HEK293T (cell line): ENCODE measurements at regions not wholly inside any gene's neighbourhood (a gene's known extent, or its start where the extent isn't known, plus 50 kb on each side); places are given as distances from the start of the nearest gene placed in this dataset.

Experiments
- CTCF ChIA-PET: fragments of 350-600 bp; formaldehyde crosslinking; extraction: SDS; loops from one replicate; lab custom pipeline; 2021; ENCODE audit warnings: antibody characterized with exemption, inconsistent platforms; lab: Yijun Ruan, JAX
- POLR2A ChIA-PET: fragments of 350-600 bp; formaldehyde crosslinking; extraction: SDS; loops from one replicate; lab custom pipeline; 2020; ENCODE audit warnings: antibody characterized with exemption, inconsistent platforms; lab: Yijun Ruan, JAX
- DNase-seq: peaks from one replicate; pipeline ENCODE4 v3.0.0; 2012; ENCODE audit warnings: mixed read lengths; ENCODE audit errors: extremely low spot score
- ARNT ChIP-seq: fragments of 450-650 bp; IDR thresholded peaks from 2 replicates; pipeline ENCODE4 v1.6.1; 2017; ENCODE audit warnings: mild to moderate bottlenecking
- BHLHE40 ChIP-seq: fragments of 450-650 bp; IDR thresholded peaks from 2 replicates; pipeline ENCODE4 v1.6.1; 2016; ENCODE audit warnings: mild to moderate bottlenecking, moderate library complexity, borderline replicate concordance
- CTBP1 ChIP-seq: fragments of 450-650 bp; IDR thresholded peaks from 2 replicates; pipeline ENCODE4 v1.6.1; 2016; ENCODE audit warnings: borderline replicate concordance
- ELF4 ChIP-seq: fragments of 450-650 bp; IDR thresholded peaks from 2 replicates; pipeline ENCODE4 v1.6.1; 2017; ENCODE audit warnings: antibody characterized with exemption
- FOXA1 ChIP-seq: fragments of 450-650 bp; IDR thresholded peaks from 2 replicates; pipeline ENCODE4 v1.6.1; 2016; ENCODE audit warnings: mild to moderate bottlenecking
- FOXK2 ChIP-seq: fragments of 450-650 bp; IDR thresholded peaks from 2 replicates; pipeline ENCODE4 v1.6.1; 2016; ENCODE audit warnings: mild to moderate bottlenecking
- FOXM1 ChIP-seq: fragments of 450-650 bp; IDR thresholded peaks from 2 replicates; pipeline ENCODE4 v1.6.1; 2017; ENCODE audit warnings: mild to moderate bottlenecking, borderline replicate concordance
- HDGF ChIP-seq: fragments of 450-650 bp; IDR thresholded peaks from 2 replicates; pipeline ENCODE4 v1.6.1; 2017; ENCODE audit warnings: antibody characterized with exemption, borderline replicate concordance
- L3MBTL2 ChIP-seq: fragments of 450-650 bp; conservative IDR thresholded peaks from 2 replicates; pipeline ENCODE4 v1.6.1; 2016; ENCODE audit warnings: mild to moderate bottlenecking
- LEF1 ChIP-seq: fragments of 450-650 bp; IDR thresholded peaks from 2 replicates; pipeline ENCODE4 v1.6.1; 2017; ENCODE audit warnings: mild to moderate bottlenecking, borderline replicate concordance
- NFRKB ChIP-seq: fragments of 450-650 bp; IDR thresholded peaks from 2 replicates; pipeline ENCODE4 v1.6.1; 2016; ENCODE audit warnings: mild to moderate bottlenecking, moderate library complexity
- PKNOX1 ChIP-seq: fragments of 450-650 bp; IDR thresholded peaks from 2 replicates; pipeline ENCODE4 v1.6.1; 2016
- SP1 ChIP-seq: fragments of 450-650 bp; IDR thresholded peaks from 2 replicates; pipeline ENCODE4 v1.6.1; 2017
- SUZ12 ChIP-seq: fragments of 450-650 bp; IDR thresholded peaks from 2 replicates; pipeline ENCODE4 v1.6.1; 2016; ENCODE audit warnings: mild to moderate bottlenecking
- TARDBP ChIP-seq: fragments of 450-650 bp; IDR thresholded peaks from 2 replicates; pipeline ENCODE4 v1.6.1; 2016
- ZNF384 ChIP-seq: fragments of 450-650 bp; IDR thresholded peaks from 2 replicates; pipeline ENCODE4 v1.6.1; 2016

DNA sequence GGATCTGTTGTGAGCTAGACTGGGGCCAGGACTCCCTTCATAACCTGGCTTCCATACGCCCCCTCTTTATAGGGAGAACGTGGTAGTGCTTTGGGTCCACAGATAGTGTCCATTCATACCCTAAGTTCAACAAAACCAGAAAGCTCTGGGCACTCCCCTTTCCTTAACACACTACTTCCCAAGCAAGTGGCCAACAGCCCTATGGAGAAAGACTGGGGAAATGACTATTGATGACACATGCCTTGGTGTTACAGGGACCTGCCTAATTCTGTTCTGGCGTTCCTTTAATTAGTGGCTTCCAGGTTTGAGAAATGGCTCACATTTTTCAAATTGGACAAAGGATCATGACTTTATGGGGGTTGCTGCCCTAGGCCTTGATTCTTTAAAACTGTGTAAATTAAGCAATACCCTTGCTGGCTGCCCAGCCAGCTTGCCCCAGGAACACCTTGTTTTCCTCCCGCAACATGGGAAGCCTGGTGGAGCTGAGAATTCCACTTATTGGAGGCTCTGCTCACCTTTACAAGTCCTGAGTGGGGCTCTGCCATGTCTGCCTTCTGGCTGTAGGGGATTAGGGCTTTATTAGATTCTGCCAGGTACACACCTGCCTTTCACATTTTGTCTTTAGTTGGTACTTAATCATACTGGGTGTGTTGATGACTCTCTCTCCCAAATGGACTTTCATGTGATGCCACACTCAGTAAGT, 61.1 kb downstream of the RGS12 start:
- CTCF ChIA-PET = interaction anchor here (0.8 kb wide), 1 partner anchor 8 kb away, joined by 5 read pairs; no protein-coding TSS in a partner anchor
- POLR2A ChIA-PET = no interaction called here
- no peak for DNase-seq
- no peak for TF ChIP-seq SP1
- TF ChIP-seq SUZ12 = no peak
- TF ChIP-seq PKNOX1 = no peak
- no peak for TF ChIP-seq L3MBTL2
- TF ChIP-seq BHLHE40 = no peak
- TF ChIP-seq FOXA1 = no peak
- TF ChIP-seq LEF1 = no peak
- no peak for TF ChIP-seq ZNF384
- no peak for TF ChIP-seq ARNT
- TF ChIP-seq TARDBP = no peak

GRCh38 chr4:3354455-3354811, 61.6 kb downstream of the RGS12 start:
- no peak for DNase-seq
- POLR2A ChIA-PET = no interaction called here
- TF ChIP-seq TARDBP (no peak), FOXM1 (no peak), L3MBTL2 (no peak), ZNF384 (no peak), HDGF (no peak), ELF4 (no peak), CTBP1 (no peak), PKNOX1 (no peak), ARNT (no peak)
- CTCF ChIA-PET = interaction anchor here (0.8 kb wide), 1 partner anchor 8 kb away, joined by 5 read pairs; no protein-coding TSS in a partner anchor

GRCh38 chr4:3355266-3355748, 62.5 kb downstream of the RGS12 start:
- DNase-seq = no peak
- TF ChIP-seq ZNF384 (no peak), HDGF (no peak), SP1 (no peak), FOXM1 (no peak), CTBP1 (no peak), TARDBP (no peak), BHLHE40 (no peak), PKNOX1 (no peak), LEF1 (no peak), ELF4 (no peak), FOXK2 (no peak), L3MBTL2 (no peak)
- POLR2A ChIA-PET = no interaction called here
- CTCF ChIA-PET = interaction anchor here (0.9 kb wide), 1 partner anchor 125 kb away, joined by 3 read pairs; no protein-coding TSS in a partner anchor

DNA sequence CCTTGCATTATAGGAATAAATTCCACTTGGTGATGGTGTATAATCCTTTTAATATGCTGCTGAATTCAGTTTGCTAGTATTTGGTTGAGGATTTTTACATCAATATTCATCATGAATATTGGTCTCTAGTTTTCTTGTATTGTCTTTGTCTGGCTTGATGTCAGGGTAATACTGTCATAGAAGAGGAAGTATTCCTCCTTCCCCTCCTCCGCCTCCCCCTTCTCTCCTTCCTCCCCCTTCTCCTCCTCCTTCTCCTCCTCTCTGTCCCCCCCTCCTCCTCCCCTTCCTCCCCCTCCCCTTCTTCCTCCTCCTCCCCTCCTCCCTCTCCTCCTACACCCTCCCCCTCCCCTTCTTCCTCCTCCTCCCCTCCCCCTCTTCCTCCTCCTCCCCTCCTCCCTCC, 65.8 kb downstream of the RGS12 start:
- no peak for TF ChIP-seq BHLHE40
- no peak for TF ChIP-seq HDGF
- TF ChIP-seq ELF4 = no peak
- TF ChIP-seq FOXM1 = no peak
- no peak for TF ChIP-seq CTBP1
- no peak for TF ChIP-seq SP1
- TF ChIP-seq TARDBP = no peak
- no peak for TF ChIP-seq NFRKB
- TF ChIP-seq SUZ12 = no peak
- TF ChIP-seq LEF1 = no peak
- no peak for TF ChIP-seq FOXA1
- TF ChIP-seq ARNT = no peak
- TF ChIP-seq ZNF384 = no peak
- TF ChIP-seq L3MBTL2 = no peak
- TF ChIP-seq PKNOX1 = no peak
- TF ChIP-seq FOXK2 = no peak
- DNase-seq = no peak
- POLR2A ChIA-PET = no interaction called here
- CTCF ChIA-PET = no interaction called here

DNA sequence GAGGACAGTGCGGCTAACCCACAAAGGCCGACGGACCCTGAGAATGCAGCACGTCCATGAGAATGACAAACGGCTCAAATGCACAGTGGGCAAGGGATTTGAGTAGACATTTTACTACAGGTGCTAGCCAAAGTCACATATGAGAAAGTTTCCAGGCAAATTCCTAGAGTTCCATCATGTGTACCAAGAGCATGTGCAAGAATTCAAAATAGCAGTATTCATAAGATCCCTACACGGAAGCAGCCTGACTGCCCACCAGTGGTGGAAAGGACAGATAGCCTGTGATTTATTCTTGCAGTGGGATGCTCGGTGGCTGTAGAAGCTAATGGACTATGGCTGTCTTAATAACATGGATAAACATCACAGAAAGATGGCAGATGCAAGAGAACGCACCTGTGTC, 68.0 kb downstream of the RGS12 start:
- ChIA-PET POLR2A (no interaction called here), CTCF (interaction anchor here (0.6 to 1.5 kb wide), 4 partner anchors 14 to 433 kb away, joined by 3 read pairs; no protein-coding TSS in a partner anchor)
- DNase-seq = no peak
- TF ChIP-seq ELF4 = no peak
- no peak for TF ChIP-seq BHLHE40
- no peak for TF ChIP-seq FOXK2
- no peak for TF ChIP-seq FOXA1
- TF ChIP-seq NFRKB = no peak
- TF ChIP-seq HDGF = no peak
- TF ChIP-seq PKNOX1 = no peak
- TF ChIP-seq L3MBTL2 = no peak
- no peak for TF ChIP-seq LEF1
- no peak for TF ChIP-seq ZNF384
